ENCODE measurements at regions not wholly inside any gene's neighbourhood (a gene's known extent, or its start where the extent isn't known, plus 50 kb on each side); places are given as distances from the start of the nearest gene placed in this dataset.

GRCh38 chr12:62009445-62009844 is 250.8 kb upstream of the USP15 start:
- TF ChIP-seq TAF1 (IDR thresholded peaks at IDR 0.05; ENCODE audit: low read depth, low read length) (no peak), SIN3A (conservative IDR thresholded peaks at IDR 0.05 in 1 of 2, IDR thresholded peaks at IDR 0.05 in 1 of 2; ENCODE audit: low read depth in 1 of 2, low read length in 2 of 2) (no peak), ZNF274 (IDR thresholded peaks at IDR 0.05; ENCODE audit: borderline replicate concordance, extremely low read depth, low read length) (no peak), CTCF (IDR thresholded peaks at IDR 0.05; ENCODE audit: control extremely low read depth in 1 of 3, insufficient read depth in 1 of 3, low read depth in 1 of 3, low read length in 3 of 3) (no peak), RBBP5 (IDR thresholded peaks at IDR 0.05; ENCODE audit: borderline replicate concordance, low read depth, low read length) (no peak)
